H1 (cell line): ENCODE measurements at regions not wholly inside any gene's neighbourhood (a gene's known extent, or its start where the extent isn't known, plus 50 kb on each side); places are given as distances from the start of the nearest gene placed in this dataset.

ENCODE experiments used
- CTCF ChIA-PET: fragments of 300-600 bp; sonication (Branson Sonifier 250); formaldehyde crosslinking; loops from one replicate; lab custom pipeline; 2021; ENCODE audit not compliant: partially characterized antibody; lab: Charles Lee
- POLR2A ChIA-PET: fragments of 300-600 bp; sonication (Branson Sonifier 250); formaldehyde crosslinking; loops from one replicate; lab custom pipeline; 2021; ENCODE audit warnings: inconsistent platforms; ENCODE audit not compliant: partially characterized antibody; lab: Charles Lee
- DNase-seq, 2 experiments: peaks; one replicate each; pipeline versions ENCODE4 v3.0.0 to v3.0.0-alpha.2; 2010 to 2022; ENCODE audit warnings: low spot score in 2 of 2, low read depth in 1 of 2, mixed read lengths in 1 of 2
- FAIRE-seq: peaks from 2 replicates; lab custom pipeline; 2011; peaks lifted over from hg19 to GRCh38; lab: Jason Lieb, UNC
- H2AFZ ChIP-seq: 2 replicates; pipeline ENCODE4 v1.8.1; 2012; ENCODE audit warnings: low read length, inconsistent platforms
- H2AK5ac ChIP-seq: 2 replicates; pipeline ENCODE4 v1.6.1; 2013; ENCODE audit warnings: low read depth, low read length
- H2BK120ac ChIP-seq: replicated peaks from 2 replicates; pipeline ENCODE3; 2013; ENCODE audit warnings: low read depth, low read length, inconsistent platforms
- H2BK12ac ChIP-seq: 2 replicates; pipeline ENCODE4 v1.6.1; 2013; ENCODE audit warnings: low read depth, low read length
- H2BK15ac ChIP-seq: 2 replicates; pipeline ENCODE4 v1.6.1; 2013; ENCODE audit warnings: low read length
- H2BK20ac ChIP-seq: 2 replicates; pipeline ENCODE4 v1.6.1; 2013; ENCODE audit warnings: low read length
- H2BK5ac ChIP-seq: 2 replicates; pipeline ENCODE4 v1.6.1; 2013; ENCODE audit warnings: low read depth, low read length
- H3K14ac ChIP-seq: 2 replicates; pipeline ENCODE4 v1.6.1; 2013; ENCODE audit warnings: inconsistent platforms; ENCODE audit not compliant: insufficient read length
- H3K18ac ChIP-seq: 2 replicates; pipeline ENCODE4 v1.6.1; 2013; ENCODE audit warnings: low read length; ENCODE audit errors: extremely low read depth
- H3K23ac ChIP-seq: 2 replicates; pipeline ENCODE4 v1.6.1; 2013; ENCODE audit warnings: inconsistent platforms; ENCODE audit not compliant: insufficient read length
- H3K23me2 ChIP-seq: 2 replicates; pipeline ENCODE4 v1.6.1; 2013; ENCODE audit warnings: low read depth, low read length
- H3K27ac ChIP-seq: 2 replicates; pipeline ENCODE4 v1.6.1; 2011; ENCODE audit warnings: low read depth, low read length, inconsistent platforms
- H3K27me3 ChIP-seq, 4 experiments: replicated peaks in 1 of 4; 1 replicate in 1 of 4; 2 replicates in 3 of 4; pipeline versions ENCODE4 v1.6.1 to v1.8.1; 2011 to 2013; ENCODE audit warnings: low read length in 3 of 4, mild to moderate bottlenecking in 3 of 4, inconsistent platforms in 2 of 4, mixed read lengths in 2 of 4, moderate library complexity in 1 of 4; ENCODE audit not compliant: control insufficient read depth in 3 of 4, insufficient read depth in 3 of 4; ENCODE audit errors: extremely low read depth in 1 of 4
- H3K36me3 ChIP-seq, 4 experiments: 2 replicates each; pipeline versions ENCODE4 v1.6.1 to v1.8.1; 2011 to 2013; ENCODE audit warnings: mild to moderate bottlenecking in 4 of 4, low read length in 3 of 4, moderate library complexity in 2 of 4, control low read depth in 1 of 4, inconsistent platforms in 1 of 4; ENCODE audit not compliant: insufficient read depth in 4 of 4, control insufficient read depth in 2 of 4
- H3K4ac ChIP-seq: replicated peaks from 2 replicates; pipeline ENCODE3; 2013; ENCODE audit warnings: low read length, low read depth, mixed read lengths, inconsistent platforms; ENCODE audit not compliant: insufficient read length
- H3K4me1 ChIP-seq, 4 experiments: replicated peaks in 1 of 4; 1 replicate in 1 of 4; 2 replicates in 3 of 4; pipeline versions ENCODE4 v1.6.1 to v1.8.1; 2011 to 2013; ENCODE audit warnings: low read length in 3 of 4, inconsistent platforms in 2 of 4, mixed read lengths in 1 of 4; ENCODE audit not compliant: insufficient read depth in 4 of 4, control insufficient read depth in 3 of 4
- H3K4me2 ChIP-seq, 2 experiments: 2 replicates each; pipeline versions ENCODE4 v1.6.1 to v1.8.1; 2011 to 2013; ENCODE audit warnings: low read depth in 2 of 2, low read length in 2 of 2, control low read depth in 1 of 2, inconsistent platforms in 1 of 2, mild to moderate bottlenecking in 1 of 2; ENCODE audit not compliant: insufficient read depth in 1 of 2
- H3K4me3 ChIP-seq, 4 experiments: fragments of 200-600, 300-600 bp in 1 of 4; sonication (generic), shearing (Covaris generic), sonication (Bioruptor Twin) in 1 of 4; 2 replicates each; pipeline versions ENCODE4 v1.5.1 to v1.8.1; 2011 to 2016; ENCODE audit warnings: low read length in 4 of 4, low read depth in 3 of 4, control low read depth in 2 of 4, inconsistent platforms in 2 of 4, mild to moderate bottlenecking in 2 of 4, mixed read lengths in 1 of 4, moderate library complexity in 1 of 4; ENCODE audit not compliant: insufficient read depth in 2 of 4; ENCODE audit errors: extremely low read depth in 1 of 4
- H3K56ac ChIP-seq: replicated peaks from 2 replicates; pipeline ENCODE3; 2013; ENCODE audit warnings: low read depth, mild to moderate bottlenecking, mixed read lengths, low read length, inconsistent platforms; ENCODE audit not compliant: insufficient read length
- H3K79me1 ChIP-seq: 2 replicates; pipeline ENCODE4 v1.6.1; 2013; ENCODE audit warnings: low read depth, low read length, control low read depth
- H3K79me2 ChIP-seq, 2 experiments: 2 replicates each; pipeline versions ENCODE4 v1.6.1 to v1.8.1; 2012 to 2013; ENCODE audit warnings: low read length in 2 of 2, mild to moderate bottlenecking in 2 of 2, inconsistent platforms in 1 of 2; ENCODE audit not compliant: insufficient read depth in 2 of 2, control insufficient read depth in 1 of 2
- H3K9ac ChIP-seq, 4 experiments: replicated peaks in 1 of 4; 1 replicate in 1 of 4; 2 replicates in 3 of 4; pipeline versions ENCODE4 v1.6.1 to v1.8.1; 2011 to 2013; ENCODE audit warnings: low read depth in 3 of 4, low read length in 3 of 4, control low read depth in 2 of 4, mild to moderate bottlenecking in 2 of 4, moderate library complexity in 2 of 4, inconsistent platforms in 1 of 4; ENCODE audit errors: extremely low read depth in 1 of 4
- H3K9me3 ChIP-seq, 2 experiments: 2 replicates each; pipeline versions ENCODE4 v1.6.1 to v1.8.1; 2012 to 2013; ENCODE audit warnings: mild to moderate bottlenecking in 2 of 2, moderate library complexity in 2 of 2, control low read depth in 1 of 2, inconsistent platforms in 1 of 2, low read depth in 1 of 2, low read length in 1 of 2, mixed read lengths in 1 of 2; ENCODE audit not compliant: insufficient read depth in 2 of 2
- H4K20me1 ChIP-seq, 2 experiments: replicated peaks in 1 of 2; 2 replicates each; pipeline versions ENCODE3 to v1.8.1; 2011 to 2013; ENCODE audit warnings: inconsistent platforms in 2 of 2, low read length in 2 of 2, mild to moderate bottlenecking in 1 of 2; ENCODE audit not compliant: insufficient read depth in 2 of 2, control insufficient read depth in 1 of 2
- H4K5ac ChIP-seq: 2 replicates; pipeline ENCODE4 v1.6.1; 2013; ENCODE audit warnings: low read length, low read depth, mixed read lengths, inconsistent platforms; ENCODE audit not compliant: insufficient read length
- H4K8ac ChIP-seq: 2 replicates; pipeline ENCODE4 v1.8.0; 2013; ENCODE audit warnings: mild to moderate bottlenecking, moderate library complexity, low read length, inconsistent platforms; ENCODE audit not compliant: insufficient read depth; ENCODE audit errors: extremely low read depth
- H4K91ac ChIP-seq: replicated peaks from 2 replicates; pipeline ENCODE3; 2013; ENCODE audit warnings: low read length, mixed read lengths, inconsistent platforms; ENCODE audit not compliant: insufficient read length
- CBX8 ChIP-seq: fragments of 300-800, 300-1000 bp; sonication (generic); IDR thresholded peaks from 2 replicates; pipeline ENCODE4 v1.7.1; 2016; ENCODE audit warnings: low read depth, low read length, borderline replicate concordance
- CHD1 ChIP-seq: IDR thresholded peaks from 2 replicates; pipeline ENCODE4 v1.6.1; 2012; ENCODE audit warnings: low read depth, low read length, improper control_type of control experiment
- CHD2 ChIP-seq: IDR thresholded peaks from 2 replicates; pipeline ENCODE4 v1.6.1; 2012; ENCODE audit warnings: low read length, improper control_type of control experiment
- CREB1 ChIP-seq: IDR thresholded peaks from 2 replicates; pipeline ENCODE4 v1.6.1; 2012; ENCODE audit warnings: inconsistent platforms
- KDM5A ChIP-seq: fragments of 200-600 bp; IDR thresholded peaks from 2 replicates; pipeline ENCODE4 v1.7.1; 2012; ENCODE audit warnings: mild to moderate bottlenecking, low read length, inconsistent platforms, mixed read lengths
- POU5F1 ChIP-seq: IDR thresholded peaks from 2 replicates; pipeline ENCODE4 v1.6.1; 2011; ENCODE audit warnings: low read depth, mild to moderate bottlenecking, low read length, moderate library complexity
- RAD21 ChIP-seq, 2 experiments: IDR thresholded peaks in 1 of 2; conservative IDR thresholded peaks in 1 of 2; 2 replicates each; pipeline ENCODE4 v1.6.1; 2011; ENCODE audit warnings: low read depth in 2 of 2, low read length in 2 of 2, improper control_type of control experiment in 1 of 2, inconsistent platforms in 1 of 2, mild to moderate bottlenecking in 1 of 2, moderate library complexity in 1 of 2
- SIX5 ChIP-seq: IDR thresholded peaks from 2 replicates; pipeline ENCODE4 v1.6.1; 2011; ENCODE audit warnings: mild to moderate bottlenecking, low read depth, low read length
- SP2 ChIP-seq: IDR thresholded peaks from 2 replicates; pipeline ENCODE4 v1.6.1; 2012; ENCODE audit warnings: mild to moderate bottlenecking, low read length, inconsistent platforms
- TBP ChIP-seq: IDR thresholded peaks from 2 replicates; pipeline ENCODE4 v1.6.1; 2011; ENCODE audit warnings: low read depth, low read length, improper control_type of control experiment
- ZNF274 ChIP-seq: IDR thresholded peaks from 2 replicates; pipeline ENCODE4 v1.7.0; 2012; ENCODE audit warnings: low read length, borderline replicate concordance; ENCODE audit errors: extremely low read depth
- WGBS, 2 experiments: shearing (Covaris generic) in 1 of 2; methylation state at CpG; one replicate each; pipeline versions ENCODE4 v1.1.6 to v1.1.7; 2013 to 2015; ENCODE audit warnings: low lambda C conversion rate in 2 of 2, mixed read lengths in 2 of 2, inconsistent platforms in 1 of 2, low coverage in 1 of 2, missing lambda C conversion rate in 1 of 2; ENCODE audit not compliant: insufficient replicate concordance in 2 of 2, insufficient coverage in 1 of 2, insufficient read length in 1 of 2; ENCODE audit errors: extremely low coverage in 1 of 2, missing lambda C conversion rate in 1 of 2; 5-methylcytosine and 5-hydroxymethylcytosine counted together
- TF ChIP-seq, protein P1 (sequence below), 3 experiments: IDR thresholded peaks; 1 replicate in 2 of 3; 2 replicates in 1 of 3; pipeline versions ENCODE4 v1.5.1 to v1.6.1; 2011; ENCODE audit warnings: low read length in 3 of 3, mild to moderate bottlenecking in 3 of 3, inconsistent platforms in 2 of 3, low read depth in 1 of 3, moderate library complexity in 1 of 3; ENCODE audit not compliant: insufficient read depth in 1 of 3; ENCODE audit errors: control extremely low read depth in 1 of 3

DNA sequence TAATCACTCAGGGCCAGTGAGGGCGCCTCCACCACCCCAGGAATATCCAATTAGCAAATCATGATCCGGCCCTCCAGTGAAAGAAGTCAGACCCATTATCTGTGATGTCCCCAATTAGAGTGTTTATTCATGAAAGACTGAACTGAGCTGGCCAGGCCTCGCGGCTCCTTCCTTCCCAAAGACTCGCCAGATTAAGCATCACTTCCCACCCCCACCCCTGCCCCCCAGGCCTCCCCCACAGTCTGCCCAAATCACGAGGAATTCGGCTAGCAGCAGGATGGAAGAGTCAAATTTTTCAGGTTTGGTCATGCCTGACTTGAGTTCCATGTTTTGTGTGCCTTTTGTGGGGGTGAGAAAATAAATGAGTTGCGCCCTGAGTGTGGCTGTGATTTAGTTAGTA, 298.4 kb upstream of the SALL1 start:
- H4K20me1 ChIP-seq: no peaks in the 10 kb centered on the region
- no peak overlapping the region for H3K4me2 ChIP-seq
- H3K36me3 ChIP-seq: no peaks in the 10 kb centered on the region
- H3K56ac ChIP-seq: no peak overlapping the region
- no peak overlapping the region for H2BK120ac ChIP-seq
- H2AFZ ChIP-seq: no peak overlapping the region
- H3K23me2 ChIP-seq: no peaks in the 10 kb centered on the region
- H2BK15ac ChIP-seq: no peak overlapping the region
- H2BK20ac ChIP-seq: no peak overlapping the region
- no peak overlapping the region for H3K18ac ChIP-seq
- ChIA-PET CTCF (interaction anchor here (0.6 kb wide), 1 partner anchor 1094 kb away, joined by 4 read pairs; no protein-coding TSS in a partner anchor), POLR2A (interaction anchor here (0.7 kb wide), 1 partner anchor 155 kb away, joined by 3 read pairs; no protein-coding TSS in a partner anchor)
- DNase-seq: no peak
- H3K4me1 ChIP-seq: no peaks in the 10 kb centered on the region
- no peak overlapping the region for H4K8ac ChIP-seq
- 81% methylated on average over 5 of the region's 8 CpGs; no CpG with 5 or more reads in 1 of the 2 experiments for WGBS, 2 experiments
- no peak overlapping the region for H3K23ac ChIP-seq
- H3K4me3 ChIP-seq: no peak overlapping the region
- H3K79me2 ChIP-seq: no peaks in the 10 kb centered on the region
- no peak for FAIRE-seq
- no peak overlapping the region for H3K27ac ChIP-seq
- no peak overlapping the region for H3K4ac ChIP-seq
- no peak overlapping the region for H4K91ac ChIP-seq
- no peak overlapping the region for H2BK5ac ChIP-seq
- no peaks in the 10 kb centered on the region for H3K9me3 ChIP-seq
- no peak overlapping the region for H2BK12ac ChIP-seq
- no peak overlapping the region for H3K9ac ChIP-seq
- H3K27me3 ChIP-seq: no peaks in the 10 kb centered on the region
- H2AK5ac ChIP-seq: no peak overlapping the region
- H3K79me1 ChIP-seq: no peaks in the 10 kb centered on the region
- H4K5ac ChIP-seq: no peak overlapping the region
- H3K14ac ChIP-seq: no peak overlapping the region
- TF ChIP-seq TBP (no peak), CREB1 (no peak), ZNF274 (no peak), RAD21 (IDR thresholded peaks at IDR 0.05 in 1 of 2, conservative IDR thresholded peaks at IDR 0.05 in 1 of 2; ENCODE audit: low read depth in 2 of 2, low read length in 2 of 2) (no peak), SIX5 (no peak), POU5F1 (no peak), CHD2 (no peak), CHD1 (no peak), KDM5A (no peak), SP2 (no peak), CBX8 (no peak)
- TF ChIP-seq, protein P1, sequence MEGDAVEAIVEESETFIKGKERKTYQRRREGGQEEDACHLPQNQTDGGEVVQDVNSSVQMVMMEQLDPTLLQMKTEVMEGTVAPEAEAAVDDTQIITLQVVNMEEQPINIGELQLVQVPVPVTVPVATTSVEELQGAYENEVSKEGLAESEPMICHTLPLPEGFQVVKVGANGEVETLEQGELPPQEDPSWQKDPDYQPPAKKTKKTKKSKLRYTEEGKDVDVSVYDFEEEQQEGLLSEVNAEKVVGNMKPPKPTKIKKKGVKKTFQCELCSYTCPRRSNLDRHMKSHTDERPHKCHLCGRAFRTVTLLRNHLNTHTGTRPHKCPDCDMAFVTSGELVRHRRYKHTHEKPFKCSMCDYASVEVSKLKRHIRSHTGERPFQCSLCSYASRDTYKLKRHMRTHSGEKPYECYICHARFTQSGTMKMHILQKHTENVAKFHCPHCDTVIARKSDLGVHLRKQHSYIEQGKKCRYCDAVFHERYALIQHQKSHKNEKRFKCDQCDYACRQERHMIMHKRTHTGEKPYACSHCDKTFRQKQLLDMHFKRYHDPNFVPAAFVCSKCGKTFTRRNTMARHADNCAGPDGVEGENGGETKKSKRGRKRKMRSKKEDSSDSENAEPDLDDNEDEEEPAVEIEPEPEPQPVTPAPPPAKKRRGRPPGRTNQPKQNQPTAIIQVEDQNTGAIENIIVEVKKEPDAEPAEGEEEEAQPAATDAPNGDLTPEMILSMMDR (IDR thresholded peaks at IDR 0.05; ENCODE audit: control extremely low read depth in 1 of 3, insufficient read depth in 1 of 3, low read depth in 1 of 3, low read length in 3 of 3): no peak
